GM18868 (cell line): ENCODE measurements at regions not wholly inside any gene's neighbourhood (a gene's known extent, or its start where the extent isn't known, plus 50 kb on each side); places are given as distances from the start of the nearest gene placed in this dataset.

Experiments
- ATAC-seq: cut with Tn5 transposase; IDR thresholded peaks from one replicate; pipeline ENCODE4 v1.9.1; 2021; ENCODE audit warnings: mild to moderate bottlenecking, moderate library complexity; ENCODE audit not compliant: unreplicated experiment

- ATAC-seq = peak; percentile 41
Observed at GRCh38 chr6:90989763-90990162, 402.9 kb upstream of the MAP3K7 start.

GRCh38 chr6:90984066-90984465 lies 397.2 kb upstream of the MAP3K7 start:
- ATAC-seq = no peak

GRCh38 chr6:90983462-90983861 lies 396.6 kb upstream of the MAP3K7 start:
- ATAC-seq = no peak

- ATAC-seq = no peak
Observed at GRCh38 chr6:90982581-90982980, 395.7 kb upstream of the MAP3K7 start.

DNA sequence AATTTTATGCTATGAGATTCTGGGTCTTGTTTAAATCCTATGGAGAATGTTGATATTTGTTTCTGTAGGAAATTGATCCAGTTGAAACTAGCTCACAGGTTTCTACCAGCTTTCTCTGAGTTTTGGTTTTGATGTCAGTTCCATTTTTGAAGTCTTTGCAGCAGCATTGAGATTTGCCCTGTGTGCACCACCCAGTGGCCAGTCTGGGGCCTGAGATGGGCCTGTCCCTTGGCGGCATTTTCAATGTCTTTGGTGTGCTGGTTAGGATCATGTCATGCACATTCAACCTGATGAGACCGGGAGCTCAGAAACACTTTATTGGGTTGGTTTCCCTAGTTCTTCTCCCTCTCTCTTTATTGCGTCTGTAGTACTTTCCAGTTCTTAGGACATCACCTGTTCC lies 395.2 kb upstream of the MAP3K7 start:
- ATAC-seq = no peak

- ATAC-seq = peak; percentile 84
Observed at GRCh38 chr6:90978046-90978445, 391.2 kb upstream of the MAP3K7 start.

DNA sequence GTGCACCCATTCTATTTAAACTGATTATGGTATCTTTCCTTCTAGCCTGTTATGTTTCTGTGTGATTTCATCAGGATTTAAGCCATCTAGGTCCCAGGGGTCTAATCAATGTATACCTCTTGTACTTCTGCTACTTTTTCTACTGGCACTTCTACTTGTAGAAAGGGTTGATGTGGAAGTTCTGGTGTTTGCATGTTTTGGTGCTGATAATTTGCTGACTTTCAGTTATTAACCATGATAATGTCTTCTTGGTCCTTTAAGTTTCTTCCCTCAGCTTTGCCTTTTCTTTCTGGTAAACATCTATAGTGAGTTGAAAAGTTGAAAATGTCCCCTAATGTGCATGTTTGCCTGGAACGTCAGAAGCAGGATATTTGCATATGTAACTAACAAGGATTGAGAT lies 390.6 kb upstream of the MAP3K7 start:
- ATAC-seq = no peak

GRCh38 chr6:90976341-90976740 lies 389.5 kb upstream of the MAP3K7 start:
- no peak for ATAC-seq

DNA sequence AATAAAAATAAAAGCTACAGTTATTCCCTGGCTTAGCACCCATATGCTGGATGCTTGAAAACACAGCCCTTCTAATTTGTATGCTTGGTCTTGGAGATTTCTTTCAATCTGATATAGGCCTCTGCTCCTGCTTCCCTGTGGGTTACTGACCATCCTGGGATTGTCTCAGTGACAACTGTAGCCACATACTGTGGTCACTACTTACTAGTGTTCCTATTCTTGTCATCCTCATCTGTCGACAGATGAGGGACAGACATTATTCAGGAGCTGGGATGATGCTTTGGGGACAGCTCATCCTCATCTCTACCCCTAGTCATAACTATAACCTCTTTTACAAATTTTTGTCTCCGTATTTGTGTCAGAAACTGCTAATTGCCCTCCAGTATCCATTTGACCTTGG lies 388.9 kb upstream of the MAP3K7 start:
- no peak for ATAC-seq

GRCh38 chr6:90973188-90973587 lies 386.3 kb upstream of the MAP3K7 start:
- ATAC-seq = no peak

- ATAC-seq = no peak
Observed at GRCh38 chr6:90970672-90971071, 383.8 kb upstream of the MAP3K7 start.

DNA sequence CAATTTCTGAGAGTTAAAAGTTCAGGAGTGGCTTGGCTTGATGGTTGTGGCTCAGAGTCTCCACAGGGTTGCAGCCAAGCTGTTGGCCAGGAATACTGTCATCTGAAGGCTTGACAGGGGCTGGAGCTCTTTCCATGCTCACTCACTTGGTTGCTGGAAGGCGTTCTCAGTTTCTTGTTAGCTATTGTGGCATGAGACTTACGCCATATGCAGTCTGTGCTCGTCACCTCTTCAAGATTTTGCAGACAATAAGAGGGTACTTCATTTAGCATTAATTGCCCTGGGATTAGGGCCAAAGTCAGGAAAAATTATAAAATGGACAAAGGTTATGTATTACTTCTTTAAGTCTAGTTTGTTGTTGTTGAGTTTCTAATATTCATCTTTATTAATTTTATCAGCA lies 380.6 kb upstream of the MAP3K7 start:
- no peak for ATAC-seq

- no peak for ATAC-seq
Observed at GRCh38 chr6:90960324-90960723, 373.5 kb upstream of the MAP3K7 start.

DNA sequence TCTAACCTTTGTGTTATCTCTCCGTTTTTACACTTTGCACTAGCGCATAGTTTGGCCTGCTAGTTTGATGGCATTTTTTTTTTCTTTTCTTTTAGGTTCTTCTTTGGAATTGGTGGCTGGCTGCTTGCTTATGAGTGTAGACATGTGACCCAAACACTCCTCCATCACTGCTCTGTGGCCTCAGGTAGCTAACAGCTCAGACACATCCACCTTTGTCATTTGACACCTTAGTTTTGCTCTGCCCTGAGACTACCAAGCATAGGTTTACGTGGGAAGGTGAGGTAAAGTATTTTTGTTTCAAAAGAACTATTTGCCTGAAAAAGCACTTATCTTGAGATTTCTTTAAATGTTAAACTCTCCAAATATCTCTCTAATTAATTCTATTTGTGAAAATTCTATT lies 368.4 kb upstream of the MAP3K7 start:
- ATAC-seq = no peak

- ATAC-seq = no peak
Observed at GRCh38 chr6:90953405-90954161, 366.7 kb upstream of the MAP3K7 start.

GRCh38 chr6:90952176-90952575 lies 365.3 kb upstream of the MAP3K7 start:
- ATAC-seq = no peak

DNA sequence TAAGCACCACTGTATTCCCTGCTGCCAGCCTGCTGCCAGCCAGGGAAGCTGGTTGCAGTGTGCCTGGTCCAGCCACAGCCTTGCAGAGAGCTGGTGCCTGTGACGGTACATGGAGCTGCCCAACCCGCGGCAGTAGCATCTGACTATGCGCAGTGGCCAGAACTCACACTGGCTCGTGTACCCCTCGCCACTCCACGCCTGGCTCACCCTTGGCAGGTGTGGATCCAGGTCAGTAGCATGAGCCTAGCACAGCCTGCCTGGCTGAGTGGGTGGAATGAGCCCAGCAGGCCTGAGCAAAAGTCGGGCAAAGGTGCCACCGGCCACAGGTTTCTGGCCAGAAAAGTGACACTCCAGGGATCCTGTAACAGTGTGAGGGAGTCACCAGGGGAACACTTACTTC lies 361.7 kb upstream of the MAP3K7 start:
- no peak for ATAC-seq

GRCh38 chr6:90947184-90948064 lies 360.6 kb upstream of the MAP3K7 start:
- no peak for ATAC-seq

DNA sequence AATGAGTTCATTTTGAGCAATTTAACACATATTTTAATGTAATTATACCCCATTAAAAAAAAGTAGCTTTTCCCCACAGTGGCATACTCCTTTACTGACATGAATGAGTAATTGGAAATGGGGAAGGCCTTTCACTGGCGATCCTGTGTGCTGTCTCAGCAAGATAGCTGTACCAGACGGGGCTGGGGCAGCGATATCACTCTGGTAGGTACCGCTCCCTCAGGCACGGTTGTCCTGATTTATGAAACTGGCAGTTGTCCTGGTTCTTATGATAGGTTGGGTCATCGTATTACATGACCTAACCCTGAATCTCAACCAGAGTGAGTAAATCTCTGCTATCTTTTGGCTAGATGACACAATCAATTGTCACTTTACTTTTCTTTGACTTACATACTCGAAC lies 355.0 kb upstream of the MAP3K7 start:
- no peak for ATAC-seq

DNA sequence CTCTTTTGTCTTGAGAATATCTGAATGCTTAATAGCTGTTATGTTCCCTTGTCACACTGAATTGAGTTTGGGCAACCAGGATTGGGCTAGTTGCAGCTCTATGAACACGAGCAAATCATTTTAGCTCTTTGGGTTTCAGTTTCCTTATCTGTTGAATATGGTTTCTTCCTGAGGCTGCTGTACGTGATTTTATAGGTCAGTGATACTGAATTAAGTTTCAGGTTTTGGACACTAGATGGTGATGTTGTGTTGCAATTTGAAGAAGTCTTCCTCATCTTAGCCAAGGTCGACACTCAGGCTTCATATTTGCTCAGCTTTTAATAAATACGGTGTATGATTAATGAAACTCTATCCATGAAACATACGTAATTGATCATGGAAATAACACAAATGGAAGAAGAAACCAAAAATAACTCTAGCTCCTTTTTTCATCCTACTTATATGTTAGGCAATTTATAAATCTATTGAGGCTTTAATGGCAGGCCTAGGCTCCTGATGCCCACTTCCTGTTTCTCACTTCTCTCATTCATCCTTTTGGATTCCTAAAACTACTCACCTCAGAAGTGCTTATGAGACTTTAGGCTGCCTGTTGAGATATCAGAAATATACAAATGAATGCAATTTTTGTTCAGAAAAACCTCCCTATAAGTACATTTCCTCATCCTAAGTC lies 354.1 kb upstream of the MAP3K7 start:
- peak; percentile 95 for ATAC-seq

DNA sequence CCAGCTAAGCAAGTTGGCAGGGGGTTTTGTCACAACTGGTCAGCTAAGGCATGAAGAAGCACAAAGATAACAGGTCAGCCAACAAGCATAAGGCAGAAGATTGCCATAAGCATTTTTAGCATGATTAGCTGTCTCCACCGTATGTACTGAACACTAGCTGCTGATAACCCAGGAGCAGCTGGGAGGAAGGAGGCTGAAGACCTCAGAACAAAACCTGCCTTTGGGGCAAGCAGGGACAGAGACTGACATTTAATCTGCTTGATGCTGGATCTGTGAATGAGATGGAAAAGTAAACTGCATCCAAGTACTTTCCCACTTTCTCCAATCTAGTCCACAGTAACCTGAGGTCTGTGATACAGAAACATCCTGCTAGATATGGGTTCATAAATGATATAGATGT lies 353.0 kb upstream of the MAP3K7 start:
- no peak for ATAC-seq

DNA sequence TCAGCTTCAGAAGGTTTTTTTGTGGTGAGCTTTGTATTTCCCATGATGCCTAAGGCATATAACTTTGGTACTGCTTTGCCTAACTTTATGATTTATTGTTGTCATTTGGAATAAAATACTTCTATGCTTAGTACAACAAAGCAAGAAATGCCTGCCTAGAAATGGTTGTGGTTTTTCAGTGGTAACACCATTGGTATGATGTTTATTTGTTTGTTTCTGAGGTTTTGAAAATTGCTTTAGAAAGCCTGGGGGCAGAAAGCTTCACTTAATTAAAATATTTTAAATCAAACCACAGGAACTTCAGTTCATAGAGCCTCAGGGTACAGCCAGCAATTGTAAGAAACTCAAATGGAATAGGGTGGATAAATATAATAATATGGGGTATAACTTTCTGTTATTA lies 351.2 kb upstream of the MAP3K7 start:
- ATAC-seq = no peak
